Activated CD4-positive, alpha-beta T cell treated with anti-CD3 and anti-CD28 coated beads for 36 hours (primary cell): ENCODE measurements at regions not wholly inside any gene's neighbourhood (a gene's known extent, or its start where the extent isn't known, plus 50 kb on each side); places are given as distances from the start of the nearest gene placed in this dataset.
"Not testable (repeated sequence)": the region's sequence is repeated elsewhere in the genome, so short reads cannot be mapped to it uniquely, and the experiment has no call there.

Experiments
- ATAC-seq: fragments of 200-7000 bp; cut with Tn5 transposase; one replicate; pipeline ENCODE4 v1.10.0; 2021; ENCODE audit warnings: mild to moderate bottlenecking, moderate library complexity
- CTCF ChIA-PET: fragments of 350-600 bp; sonication (Branson Sonifier 250); formaldehyde crosslinking; loops from one replicate; lab custom pipeline; 2021; ENCODE audit warnings: antibody characterized with exemption; lab: Charles Lee
- POLR2A ChIA-PET: fragments of 350-600 bp; sonication (Branson Sonifier 250); formaldehyde crosslinking; loops from one replicate; lab custom pipeline; 2021; ENCODE audit warnings: antibody characterized with exemption, inconsistent platforms; lab: Charles Lee
- DNase-seq: peaks from one replicate; pipeline ENCODE4 v3.0.0-alpha.2; 2020
- H3K27ac Mint-ChIP-seq: one replicate; pipeline ENCODE4 v1.8.0; 2021; ENCODE audit warnings: mixed read lengths
- H3K27me3 Mint-ChIP-seq: one replicate; pipeline ENCODE4 v1.8.0; 2021; ENCODE audit warnings: mixed read lengths
- H3K36me3 Mint-ChIP-seq: one replicate; pipeline ENCODE4 v1.8.0; 2021; ENCODE audit warnings: low read depth, mixed read lengths
- H3K4me1 Mint-ChIP-seq: one replicate; pipeline ENCODE4 v1.8.0; 2021; ENCODE audit warnings: mixed read lengths
- H3K4me3 Mint-ChIP-seq: one replicate; pipeline ENCODE4 v1.8.0; 2021; ENCODE audit warnings: mild to moderate bottlenecking, moderate library complexity, mixed read lengths
- H3K9me3 Mint-ChIP-seq: one replicate; pipeline ENCODE4 v1.8.0; 2021; ENCODE audit warnings: low read depth, mixed read lengths
- intact Hi-C, 2 experiments: fragments of 100-400 bp; cut with DNase I in 1 of 2; cut with micrococcal nuclease in 1 of 2; formaldehyde crosslinking; loops; one replicate each; pipeline versions ENCODE4 v1.14.2 to v1.15.1; 2022 to 2024; cut with DNase I, micrococcal nuclease

GRCh38 chr9:89675058-89675742 is 70.4 kb downstream of the GADD45G start:
- no peak overlapping the region for H3K27ac Mint-ChIP-seq
- CTCF ChIA-PET, result no interaction called here

GRCh38 chr9:89676281-89676680 is 71.5 kb downstream of the GADD45G start:
- no peaks in the 10 kb centered on the region for H3K4me1 Mint-ChIP-seq
- intact Hi-C loops, result no loop called here
- DNase-seq (no peak), ATAC-seq (no peak)
- H3K36me3 Mint-ChIP-seq, result no peaks in the 10 kb centered on the region
- no peaks in the 10 kb centered on the region for H3K27me3 Mint-ChIP-seq
- no peak overlapping the region for H3K27ac Mint-ChIP-seq
- peaks cover 4% of the 10 kb centered on the region for H3K9me3 Mint-ChIP-seq
- no peak overlapping the region for H3K4me3 Mint-ChIP-seq
- CTCF ChIA-PET, result interaction anchor here (0.6 kb wide), 1 partner anchor 52 kb away, joined by 3 read pairs; no protein-coding TSS in a partner anchor
- POLR2A ChIA-PET, result no interaction called here

More at GRCh38 chr9:89675058-89675742, 70.4 kb downstream of the GADD45G start:
- POLR2A ChIA-PET, result no interaction called here
- intact Hi-C loops, result no loop called here
- no peak for DNase-seq
- Mint-ChIP-seq H3K27me3 (no peaks in the 10 kb centered on the region), H3K4me3 (no peak overlapping the region), H3K36me3 (no peaks in the 10 kb centered on the region), H3K9me3 (peaks cover 5% of the 10 kb centered on the region), H3K4me1 (no peaks in the 10 kb centered on the region)
- ATAC-seq, result no peak

GRCh38 chr9:89677702-89678395 is 73.0 kb downstream of the GADD45G start:
- Mint-ChIP-seq H3K27ac (no peak overlapping the region), H3K4me1 (no peaks in the 10 kb centered on the region), H3K36me3 (no peaks in the 10 kb centered on the region), H3K27me3 (no peaks in the 10 kb centered on the region), H3K9me3 (no peaks in the 10 kb centered on the region), H3K4me3 (no peak overlapping the region)
- POLR2A ChIA-PET, result no interaction called here
- no peak for DNase-seq
- no peak for ATAC-seq
- intact Hi-C loops, result no loop called here
- CTCF ChIA-PET, result no interaction called here

- DNase-seq (no peak), ATAC-seq (no peak)
- ChIA-PET POLR2A (no interaction called here), CTCF (no interaction called here)
- H3K9me3 Mint-ChIP-seq, result no peaks in the 10 kb centered on the region
- no peak overlapping the region for H3K27ac Mint-ChIP-seq
- no peaks in the 10 kb centered on the region for H3K4me1 Mint-ChIP-seq
- no peaks in the 10 kb centered on the region for H3K36me3 Mint-ChIP-seq
- no peak overlapping the region for H3K4me3 Mint-ChIP-seq
- no peaks in the 10 kb centered on the region for H3K27me3 Mint-ChIP-seq
- intact Hi-C loops, result no loop called here
These were observed 73.7 kb downstream of the GADD45G start for GRCh38 chr9:89678396-89679015.

GRCh38 chr9:89679016-89679415 is 74.2 kb downstream of the GADD45G start:
- no peaks in the 10 kb centered on the region for H3K27me3 Mint-ChIP-seq
- DNase-seq, result no peak
- H3K4me3 Mint-ChIP-seq, result no peak overlapping the region
- ATAC-seq, result no peak
- H3K36me3 Mint-ChIP-seq, result no peaks in the 10 kb centered on the region
- no peak overlapping the region for H3K27ac Mint-ChIP-seq
- ChIA-PET CTCF (no interaction called here), POLR2A (no interaction called here)
- no peaks in the 10 kb centered on the region for H3K9me3 Mint-ChIP-seq
- H3K4me1 Mint-ChIP-seq, result no peaks in the 10 kb centered on the region
- intact Hi-C loops, result no loop called here

GRCh38 chr9:89679581-89679980 is 74.8 kb downstream of the GADD45G start:
- DNase-seq (no peak), ATAC-seq (no peak)
- Mint-ChIP-seq H3K9me3 (no peaks in the 10 kb centered on the region), H3K4me3 (no peak overlapping the region), H3K27me3 (no peaks in the 10 kb centered on the region), H3K4me1 (no peaks in the 10 kb centered on the region), H3K36me3 (no peaks in the 10 kb centered on the region), H3K27ac (no peak overlapping the region)
- POLR2A ChIA-PET, result no interaction called here
- intact Hi-C loops, result no loop called here
- CTCF ChIA-PET, result no interaction called here

- no peak overlapping the region for H3K27ac Mint-ChIP-seq
- DNase-seq, result no peak
- H3K27me3 Mint-ChIP-seq, result no peaks in the 10 kb centered on the region
- intact Hi-C loops, result no loop called here
- no peaks in the 10 kb centered on the region for H3K36me3 Mint-ChIP-seq
- ChIA-PET CTCF (interaction anchor here (1.1 kb wide), 1 partner anchor 21 kb away, joined by 3 read pairs; no protein-coding TSS in a partner anchor), POLR2A (no interaction called here)
- H3K4me3 Mint-ChIP-seq, result no peak overlapping the region
- ATAC-seq, result no peak
- H3K4me1 Mint-ChIP-seq, result no peaks in the 10 kb centered on the region
- H3K9me3 Mint-ChIP-seq, result no peaks in the 10 kb centered on the region
These were observed 76.0 kb downstream of the GADD45G start for GRCh38 chr9:89680547-89681467.

- H3K36me3 Mint-ChIP-seq, intact Hi-C loops, H3K27ac Mint-ChIP-seq, H3K27me3 Mint-ChIP-seq, DNase-seq, H3K9me3 Mint-ChIP-seq, H3K4me3 Mint-ChIP-seq, ATAC-seq, H3K4me1 Mint-ChIP-seq, POLR2A ChIA-PET: not testable (repeated sequence)
- CTCF ChIA-PET, result interaction anchor here (1.3 kb wide), 1 partner anchor 105 kb away, joined by 3 read pairs; no protein-coding TSS in a partner anchor
These were observed 76.7 kb downstream of the GADD45G start for GRCh38 chr9:89681468-89681859.

GRCh38 chr9:89683626-89684025 is 78.8 kb downstream of the GADD45G start:
- no peaks in the 10 kb centered on the region for H3K36me3 Mint-ChIP-seq
- ChIA-PET POLR2A (no interaction called here), CTCF (interaction anchor here (0.6 kb wide), 1 partner anchor 69 kb away, joined by 4 read pairs; no protein-coding TSS in a partner anchor)
- no peaks in the 10 kb centered on the region for H3K27me3 Mint-ChIP-seq
- H3K4me3 Mint-ChIP-seq, result no peak overlapping the region
- intact Hi-C loops, result no loop called here
- no peak for DNase-seq
- H3K27ac Mint-ChIP-seq, result no peak overlapping the region
- ATAC-seq, result no peak
- no peaks in the 10 kb centered on the region for H3K9me3 Mint-ChIP-seq
- no peaks in the 10 kb centered on the region for H3K4me1 Mint-ChIP-seq

GRCh38 chr9:89684218-89684617 is 79.4 kb downstream of the GADD45G start:
- no peak overlapping the region for H3K4me3 Mint-ChIP-seq
- no peaks in the 10 kb centered on the region for H3K9me3 Mint-ChIP-seq
- H3K27me3 Mint-ChIP-seq, result no peaks in the 10 kb centered on the region
- no peak for DNase-seq
- intact Hi-C loops, result no loop called here
- ChIA-PET CTCF (no interaction called here), POLR2A (no interaction called here)
- H3K4me1 Mint-ChIP-seq, result no peaks in the 10 kb centered on the region
- ATAC-seq, result no peak
- no peak overlapping the region for H3K27ac Mint-ChIP-seq
- H3K36me3 Mint-ChIP-seq, result no peaks in the 10 kb centered on the region
